ENCODE measurements at regions not wholly inside any gene's neighbourhood (a gene's known extent, or its start where the extent isn't known, plus 50 kb on each side); places are given as distances from the start of the nearest gene placed in this dataset.

DNA sequence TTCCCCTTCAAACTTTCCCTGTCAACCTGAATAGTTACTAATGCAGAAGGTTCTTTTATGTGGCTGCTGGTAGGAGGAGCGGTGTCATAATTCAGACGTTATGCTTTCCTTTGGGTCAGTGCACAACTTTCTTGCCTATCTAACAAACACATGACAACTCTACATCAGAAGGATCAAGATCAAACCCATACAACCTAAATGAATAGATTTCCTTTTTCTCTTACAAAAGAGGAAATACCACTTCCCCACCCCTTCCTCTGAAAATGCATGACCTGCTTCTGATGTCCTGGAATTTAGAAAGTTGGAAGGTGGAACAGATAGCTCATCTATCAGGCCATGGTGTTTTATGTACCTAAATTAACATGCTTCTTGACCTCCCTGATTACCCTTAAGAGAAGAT lies 75.7 kb upstream of the ADGRL4 start:
- TF ChIP-seq POLR2A (IDR thresholded peaks at IDR 0.05) (no peak), CTCF (IDR thresholded peaks at IDR 0.05 in 4 of 5, conservative IDR thresholded peaks at IDR 0.05 in 1 of 5) (no peak)
